Body of pancreas (tissue), 4 donors: ENCODE measurements at regions not wholly inside any gene's neighbourhood (a gene's known extent, or its start where the extent isn't known, plus 50 kb on each side); places are given as distances from the start of the nearest gene placed in this dataset.

Experiments used
- ATAC-seq: fragments of 150-250 bp; one replicate; pipeline ENCODE4 v1.9.1; 2016
- DNase-seq, 4 donors: peaks; one replicate each; pipeline ENCODE4 v3.0.0-alpha.2; 2019
- H3K27ac ChIP-seq, 4 donors: fragments of 200-600 bp; sonication (generic); 1 replicate in 3 of 4; 2 replicates in 1 of 4; pipeline versions ENCODE4 v1.5.1 to v1.6.1; 2016 to 2019; ENCODE audit warnings: mild to moderate bottlenecking in 1 of 4, mixed read lengths in 1 of 4, moderate library complexity in 1 of 4
- H3K27me3 ChIP-seq, 2 donors: fragments of 200-600 bp; sonication (generic); one replicate each; pipeline ENCODE4 v1.6.0; 2016; ENCODE audit warnings: mild to moderate bottlenecking in 1 of 2
- H3K36me3 ChIP-seq, 2 donors: fragments of 200-600 bp; sonication (generic); replicated peaks in 1 of 2; 2 replicates each; pipeline ENCODE4 v1.5.1; 2016; ENCODE audit warnings: low read depth in 2 of 2; ENCODE audit not compliant: insufficient read depth in 1 of 2
- H3K4me1 ChIP-seq: fragments of 200-600 bp; sonication (generic); one replicate; pipeline ENCODE4 v1.6.0; 2016
- H3K4me3 ChIP-seq, 2 donors: fragments of 200-600 bp; sonication (generic); 1 replicate in 1 of 2; 2 replicates in 1 of 2; pipeline ENCODE4 v1.5.1; 2016 to 2019
- H3K9me3 ChIP-seq, 3 donors: fragments of 200-600 bp; sonication (generic); 1 replicate in 2 of 3; 2 replicates in 1 of 3; pipeline ENCODE4 v1.5.1; 2016
- CTCF ChIP-seq, 7 experiments: fragments of 450-650 bp in 4 of 7; fragments of 200-600 bp in 3 of 7; sonication (generic) in 3 of 7; IDR thresholded peaks; one replicate each; pipeline ENCODE4 v1.5.1; 2016 to 2019; ENCODE audit warnings: antibody characterized with exemption in 7 of 7
- POLR2A ChIP-seq, 3 donors: fragments of 450-650 bp; IDR thresholded peaks; one replicate each; pipeline ENCODE4 v1.6.1; 2016; ENCODE audit warnings: antibody characterized with exemption in 3 of 3, mild to moderate bottlenecking in 2 of 3
- WGBS, 2 donors: methylation state at CpG; one replicate each; pipeline ENCODE4 v1.1.5; 2017; 5-methylcytosine and 5-hydroxymethylcytosine counted together
- intact Hi-C: fragments of 100-400 bp; cut with DNase I; formaldehyde crosslinking; loops from one replicate; pipeline ENCODE4 v1.15.1; 2023

GRCh38 chr13:67568205-67568604 is 338.1 kb upstream of the PCDH9 start:
- intact Hi-C loops: no loop called here
- Histone ChIP-seq H3K27ac (no peak overlapping the region), H3K27me3 (no peaks in the 10 kb centered on the region), H3K4me1 (no peaks in the 10 kb centered on the region), H3K9me3 (no peaks in the 10 kb centered on the region), H3K4me3 (no peak overlapping the region), H3K36me3 (no peaks in the 10 kb centered on the region)
- no peak for ATAC-seq
- TF ChIP-seq CTCF (IDR thresholded peaks at IDR 0.05) (no peak), POLR2A (IDR thresholded peaks at IDR 0.05) (no peak)
- no peak for DNase-seq
- WGBS, 2 donors: 60 to 65% methylated on average over 4 of the region's 4 CpGs

GRCh38 chr13:67557642-67558241 is 327.6 kb upstream of the PCDH9 start:
- Histone ChIP-seq H3K4me3 (no peak overlapping the region), H3K9me3 (no peaks in the 10 kb centered on the region), H3K27me3 (no peaks in the 10 kb centered on the region), H3K36me3 (no peaks in the 10 kb centered on the region), H3K4me1 (no peaks in the 10 kb centered on the region), H3K27ac (no peak overlapping the region)
- no peak for DNase-seq
- ATAC-seq: no peak
- intact Hi-C loops: no loop called here
- WGBS, 2 donors: 58 to 69% methylated on average over 2 of the region's 2 CpGs
- TF ChIP-seq POLR2A (IDR thresholded peaks at IDR 0.05) (no peak), CTCF (IDR thresholded peaks at IDR 0.05) (no peak)

GRCh38 chr13:67557118-67557517 is 327.0 kb upstream of the PCDH9 start:
- no peaks in the 10 kb centered on the region for H3K9me3 ChIP-seq
- no peak overlapping the region for H3K27ac ChIP-seq
- no peaks in the 10 kb centered on the region for H3K36me3 ChIP-seq
- no peaks in the 10 kb centered on the region for H3K4me1 ChIP-seq
- no peaks in the 10 kb centered on the region for H3K27me3 ChIP-seq
- WGBS, 2 donors: 28 to 29% methylated on average over 1 of the region's 1 CpG
- no peak for TF ChIP-seq CTCF (IDR thresholded peaks at IDR 0.05)
- TF ChIP-seq POLR2A (IDR thresholded peaks at IDR 0.05): no peak
- ATAC-seq (no peak), DNase-seq (no peak)
- intact Hi-C loops: no loop called here
- no peak overlapping the region for H3K4me3 ChIP-seq

GRCh38 chr13:67554746-67555452 is 324.8 kb upstream of the PCDH9 start:
- WGBS, 2 donors: 53 to 57% methylated on average over 6 of the region's 6 CpGs
- no peaks in the 10 kb centered on the region for H3K27me3 ChIP-seq
- H3K36me3 ChIP-seq: no peaks in the 10 kb centered on the region
- no peaks in the 10 kb centered on the region for H3K9me3 ChIP-seq
- H3K27ac ChIP-seq: no peak overlapping the region
- no peaks in the 10 kb centered on the region for H3K4me1 ChIP-seq
- DNase-seq: no peak
- no peak for TF ChIP-seq CTCF (IDR thresholded peaks at IDR 0.05)
- TF ChIP-seq POLR2A (IDR thresholded peaks at IDR 0.05): no peak
- no peak for ATAC-seq
- intact Hi-C loops: no loop called here
- no peak overlapping the region for H3K4me3 ChIP-seq

GRCh38 chr13:67554286-67554685 is 324.1 kb upstream of the PCDH9 start:
- intact Hi-C loops: no loop called here
- Histone ChIP-seq H3K9me3 (no peaks in the 10 kb centered on the region), H3K4me1 (no peaks in the 10 kb centered on the region), H3K27me3 (no peaks in the 10 kb centered on the region), H3K27ac (no peak overlapping the region), H3K36me3 (no peaks in the 10 kb centered on the region), H3K4me3 (no peak overlapping the region)
- ATAC-seq: no peak
- TF ChIP-seq CTCF (IDR thresholded peaks at IDR 0.05) (no peak), POLR2A (IDR thresholded peaks at IDR 0.05) (no peak)
- DNase-seq: no peak
